Stomach (tissue), 4 donors: ENCODE measurements at regions not wholly inside any gene's neighbourhood (a gene's known extent, or its start where the extent isn't known, plus 50 kb on each side); places are given as distances from the start of the nearest gene placed in this dataset.

Experiments
- CTCF ChIP-seq, 7 experiments: fragments of 450-650 bp in 4 of 7; fragments of 200-600 bp in 3 of 7; sonication (generic) in 3 of 7; IDR thresholded peaks; one replicate each; pipeline ENCODE4 v1.5.1; 2016 to 2019; ENCODE audit warnings: antibody characterized with exemption in 7 of 7, control low read depth in 2 of 7, mild to moderate bottlenecking in 1 of 7
- POLR2A ChIP-seq, 4 donors: fragments of 450-650 bp; IDR thresholded peaks; one replicate each; pipeline ENCODE4 v1.6.1; 2016; ENCODE audit warnings: antibody characterized with exemption in 4 of 4, control low read depth in 2 of 4, mild to moderate bottlenecking in 1 of 4, moderate library complexity in 1 of 4
- POLR2AphosphoS5 ChIP-seq, 3 donors: sonication (generic); formaldehyde crosslinking; IDR thresholded peaks; one replicate each; pipeline ENCODE4 v1.6.1; 2016; ENCODE audit warnings: antibody characterized with exemption in 3 of 3

GRCh38 chr5:5933651-5934050 is 444.7 kb downstream of the MED10 start:
- no peak for TF ChIP-seq CTCF (IDR thresholded peaks at IDR 0.05)
- TF ChIP-seq POLR2AphosphoS5 (IDR thresholded peaks at IDR 0.05) = no peak
- no peak for TF ChIP-seq POLR2A (IDR thresholded peaks at IDR 0.05)
